A673 (cell line): ENCODE measurements at regions not wholly inside any gene's neighbourhood (a gene's known extent, or its start where the extent isn't known, plus 50 kb on each side); places are given as distances from the start of the nearest gene placed in this dataset.

Source experiments
- CTCF ChIP-seq: fragments of 300-800, 200-600 bp; sonication (generic); conservative IDR thresholded peaks from 2 replicates; pipeline ENCODE4 v1.5.1; 2017; ENCODE audit warnings: low read depth, mild to moderate bottlenecking, antibody characterized with exemption, low read length, moderate library complexity, mixed read lengths
- EZH2 ChIP-seq: fragments of 200-600 bp; sonication (generic); IDR thresholded peaks from 2 replicates; pipeline ENCODE4 v1.6.1; 2017; ENCODE audit warnings: borderline replicate concordance, low read depth, mild to moderate bottlenecking, mixed read lengths, antibody characterized with exemption, low read length; ENCODE audit not compliant: poor library complexity, severe bottlenecking

- TF ChIP-seq EZH2: no peak
- TF ChIP-seq CTCF: no peak
These were observed 85.4 kb upstream of the HIF1A start for GRCh38 chr14:61609884-61610283.
